PC-9 (cell line): ENCODE measurements at regions not wholly inside any gene's neighbourhood (a gene's known extent, or its start where the extent isn't known, plus 50 kb on each side); places are given as distances from the start of the nearest gene placed in this dataset.

ENCODE experiments used
- EZH2 ChIP-seq: fragments of 200-600 bp; sonication (generic); IDR thresholded peaks from 2 replicates; pipeline ENCODE4 v1.8.0; 2017; ENCODE audit warnings: antibody characterized with exemption, low read depth
- TF ChIP-seq, protein P1 (sequence below): fragments of 200-600 bp; sonication (generic); conservative IDR thresholded peaks from 2 replicates; pipeline ENCODE4 v1.6.1; 2017; ENCODE audit warnings: mixed run types, antibody characterized with exemption, mild to moderate bottlenecking, moderate library complexity

DNA sequence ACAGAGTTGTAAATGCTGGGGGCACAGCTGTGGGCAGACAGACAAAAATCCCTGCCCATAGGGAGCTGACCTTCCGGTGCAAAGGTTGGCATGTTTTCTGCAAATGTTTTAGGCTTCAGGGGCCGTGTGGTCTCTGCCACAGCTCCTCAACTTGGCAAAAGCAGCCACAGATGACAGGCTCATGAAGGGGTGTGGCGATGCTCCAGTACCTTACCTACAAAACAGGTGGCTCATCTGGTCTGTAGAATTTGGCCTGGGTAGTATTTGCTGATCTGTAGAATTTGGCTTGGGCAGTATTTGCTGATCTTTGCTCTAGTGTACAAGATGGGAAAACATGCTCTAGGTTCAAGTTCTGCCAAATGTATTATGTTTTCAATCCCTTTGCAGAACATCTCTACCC, 283.9 kb downstream of the GADD45G start:
- TF ChIP-seq EZH2 = no peak
- TF ChIP-seq, protein P1, sequence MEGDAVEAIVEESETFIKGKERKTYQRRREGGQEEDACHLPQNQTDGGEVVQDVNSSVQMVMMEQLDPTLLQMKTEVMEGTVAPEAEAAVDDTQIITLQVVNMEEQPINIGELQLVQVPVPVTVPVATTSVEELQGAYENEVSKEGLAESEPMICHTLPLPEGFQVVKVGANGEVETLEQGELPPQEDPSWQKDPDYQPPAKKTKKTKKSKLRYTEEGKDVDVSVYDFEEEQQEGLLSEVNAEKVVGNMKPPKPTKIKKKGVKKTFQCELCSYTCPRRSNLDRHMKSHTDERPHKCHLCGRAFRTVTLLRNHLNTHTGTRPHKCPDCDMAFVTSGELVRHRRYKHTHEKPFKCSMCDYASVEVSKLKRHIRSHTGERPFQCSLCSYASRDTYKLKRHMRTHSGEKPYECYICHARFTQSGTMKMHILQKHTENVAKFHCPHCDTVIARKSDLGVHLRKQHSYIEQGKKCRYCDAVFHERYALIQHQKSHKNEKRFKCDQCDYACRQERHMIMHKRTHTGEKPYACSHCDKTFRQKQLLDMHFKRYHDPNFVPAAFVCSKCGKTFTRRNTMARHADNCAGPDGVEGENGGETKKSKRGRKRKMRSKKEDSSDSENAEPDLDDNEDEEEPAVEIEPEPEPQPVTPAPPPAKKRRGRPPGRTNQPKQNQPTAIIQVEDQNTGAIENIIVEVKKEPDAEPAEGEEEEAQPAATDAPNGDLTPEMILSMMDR = no peak
